HepG2 (cell line): ENCODE measurements at regions not wholly inside any gene's neighbourhood (a gene's known extent, or its start where the extent isn't known, plus 50 kb on each side); places are given as distances from the start of the nearest gene placed in this dataset.

Source experiments
- ATAC-seq: fragments of 200-7000 bp; cut with Tn5 transposase; 3 replicates; pipeline ENCODE4 v1.9.1; 2020; ENCODE audit warnings: mild to moderate bottlenecking, moderate library complexity
- BruUV-seq: library from RNA; stranded (reverse); fragments of 400-500 nt; replicated peaks from 2 replicates; lab custom pipeline; 2021; lab: Mats Ljungman, UMichigan
- CTCF ChIA-PET: fragments of 300-600 bp; formaldehyde crosslinking; extraction: SDS; loops from one replicate; lab custom pipeline; 2021; ENCODE audit warnings: low total read pairs, inconsistent platforms, low intra/inter-chr PET ratio; lab: Yijun Ruan, JAX
- POLR2A ChIA-PET: fragments of 350-600 bp; sonication (Branson Sonifier 250); formaldehyde crosslinking; loops from one replicate; lab custom pipeline; 2020; ENCODE audit warnings: antibody characterized with exemption, inconsistent platforms; lab: Yijun Ruan, JAX
- DNase-seq: peaks from one replicate; pipeline ENCODE4 v3.0.0-alpha.2; 2015; ENCODE audit warnings: low spot score
- FAIRE-seq: peaks from 3 replicates; lab custom pipeline; 2011; peaks lifted over from hg19 to GRCh38; lab: Jason Lieb, UNC
- H2AFZ ChIP-seq: one replicate; pipeline ENCODE4 v1.6.1; 2011; ENCODE audit warnings: low read length, inconsistent platforms
- H3K27ac ChIP-seq: fragments of 300-600 bp; 3 replicates; pipeline ENCODE4 v1.8.0; 2011; ENCODE audit warnings: mixed run types, mild to moderate bottlenecking, mixed read lengths, low read length, inconsistent platforms; ENCODE audit not compliant: insufficient read depth; ENCODE audit errors: extremely low read length
- H3K27me3 ChIP-seq, 2 experiments: fragments of 200-600 bp in 1 of 2; 2 replicates in 1 of 2; 3 replicates in 1 of 2; pipeline versions ENCODE4 v1.6.0 to v1.8.0; 2011; ENCODE audit warnings: low read length in 2 of 2, mild to moderate bottlenecking in 2 of 2, moderate library complexity in 2 of 2, inconsistent platforms in 1 of 2; ENCODE audit not compliant: insufficient read depth in 2 of 2, control insufficient read depth in 1 of 2
- H3K36me3 ChIP-seq, 2 experiments: fragments of 200-600 bp in 1 of 2; replicated peaks in 1 of 2; 2 replicates in 1 of 2; 3 replicates in 1 of 2; pipeline versions ENCODE4 v1.5.1 to v1.8.0; 2011; ENCODE audit warnings: low read length in 2 of 2, inconsistent platforms in 1 of 2; ENCODE audit not compliant: insufficient read depth in 2 of 2, control insufficient read depth in 1 of 2
- H3K4me1 ChIP-seq: 2 replicates; pipeline ENCODE4 v1.5.1; 2012; ENCODE audit warnings: low read length, inconsistent platforms; ENCODE audit not compliant: insufficient read depth
- H3K4me2 ChIP-seq: 2 replicates; pipeline ENCODE4 v1.6.0; 2011; ENCODE audit warnings: low read depth, low read length, inconsistent platforms
- H3K4me3 ChIP-seq, 3 experiments: fragments of 200-600 bp in 1 of 3; sonication (generic), shearing (Covaris generic) in 1 of 3; replicated peaks in 1 of 3; 2 replicates each; pipeline ENCODE4 v1.5.1; 2011 to 2016; ENCODE audit warnings: low read length in 3 of 3, inconsistent platforms in 2 of 3, low read depth in 2 of 3, mild to moderate bottlenecking in 2 of 3, control low read depth in 1 of 3, mixed read lengths in 1 of 3; ENCODE audit not compliant: insufficient read depth in 1 of 3
- H3K79me2 ChIP-seq: one replicate; pipeline ENCODE4 v1.6.1; 2011; ENCODE audit warnings: low read length, inconsistent platforms; ENCODE audit not compliant: insufficient read depth
- H3K9ac ChIP-seq: 2 replicates; pipeline ENCODE4 v1.6.0; 2011; ENCODE audit warnings: mild to moderate bottlenecking, low read depth, low read length, inconsistent platforms; ENCODE audit not compliant: insufficient read depth
- H3K9me3 ChIP-seq: 2 replicates; pipeline ENCODE4 v1.5.1; 2012; ENCODE audit warnings: mild to moderate bottlenecking, low read length
- H4K20me1 ChIP-seq: 2 replicates; pipeline ENCODE4 v1.6.0; 2011; ENCODE audit warnings: inconsistent platforms, mild to moderate bottlenecking, low read length, moderate library complexity; ENCODE audit not compliant: insufficient read depth
- CEBPB ChIP-seq: IDR thresholded peaks from 2 replicates; pipeline ENCODE4 v1.6.1; 2011; ENCODE audit warnings: low read depth, low read length, improper control_type of control experiment, borderline replicate concordance
- FOXM1 ChIP-seq: sonication (generic); formaldehyde crosslinking; IDR thresholded peaks from 2 replicates; pipeline ENCODE4 v1.5.0; 2020; ENCODE audit warnings: missing genetic modification reagents
- HNRNPK ChIP-seq: fragments of 200-400 bp; formaldehyde crosslinking; IDR thresholded peaks from 2 replicates; pipeline ENCODE4 v1.6.1; 2018; ENCODE audit warnings: low read length, low read depth, moderate library complexity, mild to moderate bottlenecking; ENCODE audit not compliant: poor library complexity, severe bottlenecking
- MED13 ChIP-seq: sonication (generic); formaldehyde crosslinking; IDR thresholded peaks from 2 replicates; pipeline ENCODE4 v1.5.0; 2020; ENCODE audit warnings: missing genetic modification reagents
- NONO ChIP-seq, 2 experiments: fragments of 450-650 bp in 1 of 2; sonication (generic) in 1 of 2; formaldehyde crosslinking in 1 of 2; IDR thresholded peaks in 1 of 2; conservative IDR thresholded peaks in 1 of 2; 2 replicates each; pipeline versions ENCODE4 v1.6.1 to v1.8.0; 2017 to 2022; ENCODE audit warnings: mild to moderate bottlenecking in 1 of 2, missing genetic modification reagents in 1 of 2, moderate library complexity in 1 of 2
- ZFP36L1 ChIP-seq: sonication (generic); formaldehyde crosslinking; IDR thresholded peaks from 2 replicates; pipeline ENCODE4 v1.8.0; 2022; ENCODE audit warnings: mild to moderate bottlenecking, missing genetic modification reagents, moderate library complexity
- ZNF44 ChIP-seq: sonication (generic); formaldehyde crosslinking; IDR thresholded peaks from 2 replicates; pipeline ENCODE4 v1.5.1; 2020; ENCODE audit warnings: mild to moderate bottlenecking, missing genetic modification reagents
- WGBS: methylation state at CpG from one replicate; pipeline ENCODE4 v1.1.6; 2017; ENCODE audit warnings: low lambda C conversion rate; 5-methylcytosine and 5-hydroxymethylcytosine counted together
- in situ Hi-C: cut with HindIII; loops from 2 replicates; pipeline ENCODE4 v1.10.0; 2017; ENCODE audit warnings: low pct_unique_long_range_greater_than_20kb; ENCODE audit not compliant: extremely low pct_ligation_motif_present
- intact Hi-C: fragments of 100-400 bp; cut with micrococcal nuclease; formaldehyde crosslinking; loops from one replicate; pipeline ENCODE4 v1.10.0; 2022; ENCODE audit not compliant: unreplicated experiment
- TF ChIP-seq, protein P1 (sequence below): sonication (generic); formaldehyde crosslinking; IDR thresholded peaks from 2 replicates; pipeline ENCODE4 v1.8.1; 2022; ENCODE audit warnings: mild to moderate bottlenecking, missing genetic modification reagents

DNA sequence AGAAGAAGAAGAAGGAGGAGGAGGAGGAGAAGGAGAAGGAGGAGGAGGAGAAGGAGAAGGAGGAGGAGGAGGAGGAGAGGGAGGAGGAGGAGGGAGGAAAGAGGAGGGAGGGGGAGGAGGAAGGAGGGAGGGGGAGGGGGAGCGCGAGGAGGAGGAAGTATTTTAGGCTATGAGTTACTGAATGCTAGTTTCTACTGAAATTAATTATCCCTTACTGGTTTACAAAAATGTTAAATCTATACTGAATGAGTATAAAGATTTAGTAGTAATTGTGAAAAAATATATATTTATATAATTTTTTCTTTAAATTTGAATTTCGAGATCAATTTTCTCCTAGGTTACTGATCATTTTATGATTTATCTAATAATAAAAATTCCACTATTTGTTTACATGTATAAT lies 1769.0 kb upstream of the NUDT12 start:
- Histone ChIP-seq H3K36me3 (no peaks in the 10 kb centered on the region), H3K79me2 (no peaks in the 10 kb centered on the region), H3K27ac (no peak overlapping the region), H3K4me2 (no peak overlapping the region), H3K4me3 (no peak overlapping the region), H3K27me3 (no peaks in the 10 kb centered on the region), H2AFZ (no peak overlapping the region)
- intact Hi-C loops (no loop called here), in situ Hi-C loops (no loop called here)
- DNase-seq = no peak
- FAIRE-seq = no peak
- POLR2A ChIA-PET = no interaction called here
- TF ChIP-seq HNRNPK (peak; percentile 84), MED13 (CRISPR knock-in tag) (no peak), ZNF44 (CRISPR knock-in tag) (no peak), FOXM1 (CRISPR knock-in tag) (no peak)
- TF ChIP-seq, all 625 proteins: peak for 1
- Histone ChIP-seq H4K20me1 (no peaks in the 10 kb centered on the region), H3K4me1 (no peaks in the 10 kb centered on the region), H3K9me3 (peaks cover 9% of the 10 kb centered on the region; the same call in 1 of the 2 replicates), H3K9ac (no peak overlapping the region)
- CTCF ChIA-PET = no interaction called here
- no peak for ATAC-seq
- WGBS = 17% methylated on average over 3 of the region's 3 CpGs
- no TSS peak for BruUV-seq

DNA sequence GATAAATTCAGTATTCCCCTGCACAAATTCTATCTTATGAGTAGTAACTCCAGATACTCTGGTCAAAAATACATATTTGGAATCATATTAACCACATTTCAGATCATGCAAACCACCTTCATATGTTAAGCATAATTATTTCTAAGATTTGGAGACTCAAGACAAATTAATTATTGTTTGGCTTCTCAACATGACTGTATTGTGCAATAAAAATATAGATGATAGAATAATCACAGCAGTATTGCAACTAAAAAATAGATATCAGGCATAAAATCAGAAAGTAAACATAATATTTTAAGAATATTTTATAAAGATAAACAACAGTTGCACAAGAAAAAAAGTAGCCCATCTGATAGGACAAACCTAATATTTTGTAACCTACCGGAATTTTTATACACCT lies 1767.6 kb upstream of the NUDT12 start:
- H3K79me2 ChIP-seq = no peaks in the 10 kb centered on the region
- in situ Hi-C loops (no loop called here), intact Hi-C loops (no loop called here)
- BruUV-seq = no TSS peak
- no peak overlapping the region for H3K27ac ChIP-seq
- DNase-seq (no peak), ATAC-seq (no peak), FAIRE-seq (no peak)
- ChIA-PET CTCF (no interaction called here), POLR2A (no interaction called here)
- no peaks in the 10 kb centered on the region for H3K36me3 ChIP-seq
- H3K4me3 ChIP-seq = no peak overlapping the region
- no peaks in the 10 kb centered on the region for H4K20me1 ChIP-seq
- no peaks in the 10 kb centered on the region for H3K4me1 ChIP-seq
- 13% methylated on average over 1 of the region's 1 CpG for WGBS
- no peak overlapping the region for H3K4me2 ChIP-seq
- TF ChIP-seq CEBPB (peak; percentile 30; the same call in 1 of the 2 replicates), ZFP36L1 (CRISPR knock-in tag) (no peak), NONO (IDR thresholded peaks at IDR 0.05) (no peak), NONO (CRISPR knock-in tag; conservative IDR thresholded peaks at IDR 0.05) (no peak)
- TF ChIP-seq, protein P1, sequence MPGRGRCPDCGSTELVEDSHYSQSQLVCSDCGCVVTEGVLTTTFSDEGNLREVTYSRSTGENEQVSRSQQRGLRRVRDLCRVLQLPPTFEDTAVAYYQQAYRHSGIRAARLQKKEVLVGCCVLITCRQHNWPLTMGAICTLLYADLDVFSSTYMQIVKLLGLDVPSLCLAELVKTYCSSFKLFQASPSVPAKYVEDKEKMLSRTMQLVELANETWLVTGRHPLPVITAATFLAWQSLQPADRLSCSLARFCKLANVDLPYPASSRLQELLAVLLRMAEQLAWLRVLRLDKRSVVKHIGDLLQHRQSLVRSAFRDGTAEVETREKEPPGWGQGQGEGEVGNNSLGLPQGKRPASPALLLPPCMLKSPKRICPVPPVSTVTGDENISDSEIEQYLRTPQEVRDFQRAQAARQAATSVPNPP (CRISPR knock-in tag) = no peak
- H3K9ac ChIP-seq = no peak overlapping the region
- H2AFZ ChIP-seq = no peak overlapping the region
- no peaks in the 10 kb centered on the region for H3K27me3 ChIP-seq
- peaks cover 2% of the 10 kb centered on the region; the same call in 1 of the 2 replicates for H3K9me3 ChIP-seq
